T-helper 1 cell (primary cell): ENCODE measurements at regions not wholly inside any gene's neighbourhood (a gene's known extent, or its start where the extent isn't known, plus 50 kb on each side); places are given as distances from the start of the nearest gene placed in this dataset.

Experiments used
- DNase-seq, 5 donors: peaks; one replicate each; pipeline ENCODE4 v3.0.0-alpha.2; 2012 to 2020

DNA sequence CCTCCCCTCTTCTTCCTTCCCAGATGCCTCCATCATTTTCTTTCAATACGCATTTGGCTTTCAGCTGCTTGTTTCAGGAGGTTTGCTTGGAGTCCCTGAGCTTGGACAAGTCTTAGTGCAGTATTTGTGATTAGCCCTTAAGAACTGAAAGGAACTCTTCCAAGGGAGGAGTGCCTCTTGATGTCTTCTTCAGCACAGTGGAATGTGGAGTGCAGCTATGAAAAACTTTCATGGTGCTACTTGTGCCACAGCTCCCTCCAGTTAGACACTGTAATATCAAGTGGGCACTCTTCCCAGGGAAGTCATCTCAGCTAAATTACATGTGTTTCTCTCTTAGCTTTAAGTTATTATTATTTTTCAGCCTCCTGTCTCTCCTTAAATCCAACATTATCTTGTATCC, 173.1 kb downstream of the NECTIN3 start:
- DNase-seq: no peak

DNA sequence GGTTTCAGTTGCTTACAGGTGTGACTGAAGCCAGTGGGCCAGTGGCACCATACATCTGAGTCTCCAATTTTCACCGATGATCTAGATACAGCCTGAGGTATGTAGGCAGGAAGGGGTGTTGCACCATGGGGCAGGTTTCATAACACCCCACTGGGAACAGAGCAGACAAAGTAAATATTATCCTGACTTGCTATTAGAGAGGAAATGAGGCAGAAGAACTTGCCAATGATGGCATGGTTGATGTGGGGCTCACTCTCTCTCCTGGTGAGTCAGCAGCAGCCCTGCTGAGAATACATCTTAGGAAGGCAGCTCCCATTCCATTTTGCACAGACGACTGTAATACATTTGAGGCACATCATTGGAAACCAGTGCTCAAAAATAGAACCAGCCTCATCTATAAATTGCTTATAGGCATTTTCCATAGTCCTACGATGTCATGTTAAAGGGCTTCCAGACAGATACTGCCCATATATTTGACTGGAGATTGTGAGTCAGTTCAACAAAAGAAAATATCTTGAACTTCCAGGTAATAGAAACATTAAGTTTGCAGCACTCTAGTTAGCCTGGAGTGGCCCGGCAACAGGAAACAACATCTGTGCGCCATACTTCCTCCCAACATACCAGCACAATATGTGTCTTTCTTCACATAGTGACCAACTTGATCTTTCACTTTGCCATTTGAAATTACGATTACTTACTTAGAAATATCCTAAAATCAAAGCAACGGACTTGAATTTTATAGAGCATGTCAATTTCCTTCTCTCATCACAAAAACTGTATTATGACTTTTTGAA, 175.5 kb downstream of the NECTIN3 start:
- DNase-seq: no peak

DNA sequence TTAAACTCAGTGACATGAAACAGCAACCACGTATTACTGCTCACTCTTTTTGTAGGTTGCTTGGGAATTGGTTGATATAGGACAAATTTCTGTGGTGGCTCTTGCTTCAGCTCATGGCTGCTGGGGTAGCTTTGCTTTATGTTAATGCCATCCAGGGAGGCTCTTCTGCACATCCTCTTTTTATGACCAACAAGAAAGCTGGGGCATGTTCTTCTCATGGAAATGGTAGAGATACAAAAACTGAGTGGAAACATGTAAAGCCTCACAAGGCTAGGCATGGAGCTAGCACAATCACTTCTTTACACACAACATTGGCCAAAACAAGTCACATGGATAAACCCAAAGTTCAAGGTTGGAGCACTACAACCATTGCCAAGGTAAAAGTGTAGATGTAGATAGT, 176.8 kb downstream of the NECTIN3 start:
- DNase-seq: no peak

DNA sequence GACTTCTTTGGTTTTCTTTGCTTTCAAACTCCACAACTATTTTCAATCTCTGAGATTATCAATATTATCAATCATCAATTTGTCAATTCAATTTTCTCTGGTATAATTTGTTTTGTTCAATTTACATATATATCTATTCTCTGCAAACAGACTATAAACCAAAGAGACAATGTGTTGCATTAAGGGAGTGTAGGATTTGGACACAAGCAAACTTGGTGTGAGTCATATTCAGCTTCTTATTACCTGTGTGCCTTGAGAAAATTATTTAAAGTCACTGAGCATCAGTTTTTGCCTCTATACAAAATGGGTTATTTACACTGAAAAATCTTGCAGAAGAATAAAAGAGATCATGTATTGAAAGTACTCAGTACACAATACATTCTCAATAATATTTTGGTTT, 177.8 kb downstream of the NECTIN3 start:
- DNase-seq: no peak

DNA sequence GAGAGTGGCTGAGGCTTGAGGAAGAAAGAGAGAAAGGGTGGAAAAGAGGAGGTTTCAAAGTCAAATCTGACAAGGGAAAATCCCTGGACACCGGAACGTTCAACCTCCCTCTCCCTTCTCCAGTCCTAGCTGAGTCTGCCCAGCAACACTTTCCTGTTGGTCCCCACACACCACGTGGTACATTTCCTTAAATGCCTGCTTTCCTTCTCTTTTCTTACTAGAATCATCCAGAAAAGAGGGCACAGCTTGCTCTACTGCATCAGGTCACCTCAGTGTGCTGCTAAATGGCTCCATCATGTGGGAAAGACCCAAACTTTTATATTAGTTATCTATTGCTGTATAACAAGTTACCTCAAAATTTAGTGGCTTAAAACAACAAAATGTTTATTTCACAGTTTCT, 181.2 kb downstream of the NECTIN3 start:
- no peak for DNase-seq

DNA sequence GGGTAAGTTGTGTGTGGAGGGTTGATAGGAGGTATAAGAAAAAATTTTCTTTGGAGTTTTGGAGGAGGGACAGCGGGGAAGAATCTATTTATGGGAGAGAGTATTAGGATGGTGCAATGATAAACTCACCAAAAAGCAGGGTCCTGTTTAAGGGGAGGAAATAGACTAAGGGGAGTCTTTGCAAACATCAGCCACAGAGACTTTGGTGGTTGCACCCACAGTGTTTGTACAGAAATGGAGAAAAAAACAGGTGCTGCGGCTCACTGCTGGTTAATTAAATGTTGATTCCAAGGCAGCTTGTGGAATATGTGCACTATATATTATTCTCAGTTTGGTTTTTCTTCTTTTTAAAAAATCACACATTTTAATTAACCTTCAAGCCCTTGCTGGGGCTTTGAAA, 182.1 kb downstream of the NECTIN3 start:
- DNase-seq: no peak

DNA sequence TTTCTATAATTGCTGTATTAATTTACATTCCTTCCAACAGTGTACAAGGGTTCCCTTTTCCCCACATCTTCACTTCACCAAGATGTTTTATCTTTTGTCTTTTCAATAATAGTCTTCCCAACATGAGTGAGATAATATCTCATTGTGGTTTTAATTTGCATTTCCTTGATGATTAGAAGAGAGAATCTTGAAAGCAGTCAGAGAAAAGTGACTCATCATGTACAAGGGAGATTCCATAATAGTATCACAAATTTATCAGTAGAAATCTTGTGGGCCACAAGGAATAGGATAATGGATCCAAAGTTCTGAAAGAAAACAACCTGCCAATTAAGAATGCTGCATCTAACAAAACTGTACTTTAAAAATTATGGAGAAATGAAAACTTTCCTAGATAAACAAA, 189.3 kb downstream of the NECTIN3 start:
- peak in 1 of 5 donors; percentile 48 for DNase-seq

DNA sequence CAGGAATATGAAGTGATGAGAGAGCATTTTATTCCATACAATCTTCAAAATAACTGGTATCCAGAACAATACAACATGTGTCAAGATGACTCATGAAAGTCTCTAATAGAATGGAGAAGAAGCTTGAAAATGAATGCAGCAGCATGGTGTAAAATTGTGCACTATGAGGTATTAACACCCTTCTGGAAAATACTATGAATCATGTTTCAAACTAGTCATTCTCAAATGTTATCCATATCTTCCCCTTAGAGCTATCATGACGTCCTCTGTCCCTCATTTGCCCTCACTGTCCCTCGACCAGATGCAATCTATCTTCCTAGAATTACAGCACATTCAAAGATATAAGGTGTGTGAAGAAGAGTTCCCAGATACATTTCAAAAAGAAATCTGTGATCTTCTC, 198.2 kb downstream of the NECTIN3 start:
- DNase-seq: no peak

DNA sequence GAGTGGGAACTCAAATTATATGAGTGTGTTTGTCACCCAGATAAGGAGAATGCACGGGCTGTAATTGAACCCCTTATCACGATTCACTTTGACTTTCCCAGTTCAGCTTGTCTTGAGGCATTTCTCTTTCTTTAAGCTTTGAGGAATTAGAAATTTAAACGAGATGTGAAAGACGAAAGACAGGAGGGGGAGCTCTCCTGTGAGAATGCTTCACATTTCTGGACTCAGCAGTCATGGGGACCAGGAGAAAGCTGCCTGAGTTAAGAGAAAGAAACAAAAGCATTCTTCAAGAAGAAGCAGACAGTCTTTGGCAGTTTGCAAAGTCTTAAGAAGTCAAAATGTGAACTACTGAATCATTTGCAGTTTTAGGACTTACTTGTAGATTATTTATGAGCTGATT, 205.6 kb downstream of the NECTIN3 start:
- DNase-seq: no peak

DNA sequence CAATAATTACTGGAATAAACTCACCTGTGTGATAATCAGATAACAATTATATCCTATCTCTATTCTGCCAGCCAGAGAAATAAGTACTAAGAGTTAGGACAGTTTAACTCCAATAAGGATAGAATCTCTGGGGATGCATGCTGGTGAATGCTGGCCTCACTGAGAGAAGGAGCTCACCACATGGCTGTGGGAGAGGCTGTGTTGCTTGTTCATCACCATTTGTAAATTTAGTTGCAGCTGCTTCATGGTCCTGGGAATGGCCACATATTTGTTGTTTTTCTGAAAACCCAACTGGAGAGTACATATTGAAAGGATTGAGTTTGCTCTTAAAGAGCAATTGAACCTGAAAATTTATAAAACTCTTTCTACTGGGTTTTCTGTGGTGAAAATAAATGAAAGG, 207.3 kb downstream of the NECTIN3 start:
- DNase-seq: no peak

DNA sequence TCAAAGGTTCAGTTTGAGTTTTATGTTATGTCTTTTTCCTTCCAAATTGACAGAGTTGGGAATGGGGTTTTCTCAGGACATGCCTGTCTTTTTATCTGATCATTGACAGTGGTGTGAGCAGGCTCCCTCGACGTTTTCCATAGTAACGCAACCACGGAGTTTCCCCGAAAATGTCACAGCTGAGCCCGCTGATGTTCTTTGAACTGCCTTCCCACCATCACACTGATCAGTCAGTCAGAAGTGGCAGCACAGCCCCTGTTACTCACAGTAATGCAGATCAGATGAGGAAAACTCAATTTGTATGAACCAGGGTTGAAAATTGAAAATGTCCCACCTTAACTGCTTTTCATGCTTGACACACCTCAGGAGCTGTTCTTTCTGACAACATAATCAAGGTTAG, 210.4 kb downstream of the NECTIN3 start:
- DNase-seq: no peak

DNA sequence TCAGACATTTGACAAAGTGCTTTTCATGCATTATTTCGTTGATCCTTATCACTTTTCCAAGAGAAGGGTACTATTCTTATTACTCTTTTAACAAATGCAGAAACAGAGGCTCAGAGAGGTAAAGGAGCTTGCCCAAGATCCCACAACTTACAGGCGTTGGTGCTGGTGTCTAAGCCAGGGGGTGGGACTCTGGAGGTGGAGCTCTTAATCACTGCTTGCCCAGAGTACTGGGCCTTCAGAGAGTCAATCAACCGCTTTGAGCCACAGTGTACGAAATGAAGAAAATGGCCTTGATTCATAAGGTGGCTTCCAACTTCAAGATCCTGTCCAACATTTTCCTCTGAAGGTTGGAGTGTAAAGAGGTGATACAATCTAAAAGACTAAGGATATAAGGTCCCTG, 211.5 kb downstream of the NECTIN3 start:
- DNase-seq: no peak

DNA sequence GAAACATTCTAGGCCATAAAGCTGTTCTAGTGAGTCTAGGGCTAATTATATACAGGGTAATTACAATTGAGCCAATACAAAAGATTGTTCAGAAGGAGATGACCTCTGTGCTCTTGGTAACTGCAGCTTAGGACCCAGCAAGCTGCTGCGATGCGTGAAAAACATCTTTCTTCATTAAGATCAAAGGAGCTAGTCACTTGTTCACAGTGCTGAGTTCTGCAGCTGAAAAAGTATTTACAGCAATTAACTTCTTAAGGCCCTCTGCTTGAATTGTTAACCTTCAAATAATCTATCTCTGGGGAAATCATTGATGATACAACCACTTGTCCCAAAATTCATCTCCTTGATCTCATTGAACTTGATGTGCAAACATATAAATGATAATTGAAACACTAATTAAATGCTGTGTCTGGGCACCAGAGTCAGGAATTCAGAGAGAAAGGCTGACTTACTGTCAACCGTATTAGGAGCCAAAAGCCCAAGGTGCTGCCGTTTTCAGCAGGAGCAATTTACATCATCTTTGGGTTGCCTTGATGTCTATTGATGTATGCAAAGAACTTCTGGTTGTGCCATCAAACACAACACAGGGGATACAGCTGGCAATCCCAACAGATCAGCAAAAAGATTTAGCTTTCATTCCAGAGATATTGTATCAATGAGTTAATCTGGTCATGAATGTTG, 213.0 kb downstream of the NECTIN3 start:
- no peak for DNase-seq

DNA sequence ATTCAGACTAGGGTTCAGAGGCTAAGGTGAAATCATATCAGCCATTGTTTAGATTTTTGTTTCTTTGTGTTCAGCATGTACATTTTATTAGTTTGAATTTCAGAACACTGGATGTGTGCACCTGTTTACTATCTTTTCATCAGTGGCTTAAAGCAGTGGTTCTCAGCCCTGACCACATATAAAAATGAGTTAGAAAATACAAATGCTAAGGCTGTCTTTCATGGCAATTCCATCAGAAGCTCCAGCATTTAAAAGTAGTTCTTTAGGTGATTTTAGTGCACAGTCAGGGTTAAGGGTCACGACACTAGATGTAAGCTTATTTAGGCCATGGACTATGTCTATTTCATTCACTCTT, 213.5 kb downstream of the NECTIN3 start:
- no peak for DNase-seq

DNA sequence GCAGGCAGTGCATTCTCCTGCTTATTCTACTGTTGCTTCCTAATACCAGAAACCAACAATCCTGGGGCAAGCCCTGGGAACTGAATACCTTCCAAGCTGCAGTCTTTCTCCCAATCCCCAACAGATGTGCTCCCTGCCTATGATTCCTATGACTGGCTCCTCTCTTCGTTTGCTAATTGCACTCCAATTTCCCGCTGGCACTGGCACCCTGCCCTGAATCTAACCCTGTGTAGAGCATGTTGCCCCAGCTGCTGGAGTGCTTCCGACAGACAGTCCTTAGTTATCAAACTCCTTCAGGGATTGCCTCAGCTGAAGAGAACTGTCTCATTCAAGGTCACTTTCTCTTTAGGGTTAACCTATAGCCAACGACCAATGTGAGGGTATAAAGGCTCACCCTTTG, 214.1 kb downstream of the NECTIN3 start:
- DNase-seq: no peak

DNA sequence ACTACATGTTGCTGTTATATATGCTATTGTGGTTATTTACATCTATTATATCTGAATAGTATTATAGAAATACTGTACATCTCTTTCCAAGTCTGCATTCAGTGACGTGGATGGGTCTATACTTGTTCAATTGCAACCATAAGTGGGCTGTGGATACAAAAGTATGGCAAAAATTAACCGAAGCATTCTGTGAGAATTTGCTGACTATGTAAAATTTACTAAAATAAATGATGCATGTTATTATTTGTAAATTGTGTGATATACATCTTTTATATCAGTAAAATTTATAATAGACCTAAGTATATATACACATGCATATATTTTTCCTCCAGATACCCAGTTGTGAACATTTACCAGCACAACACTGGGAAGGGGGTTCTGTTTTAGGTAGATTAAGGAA, 215.1 kb downstream of the NECTIN3 start:
- DNase-seq: no peak

DNA sequence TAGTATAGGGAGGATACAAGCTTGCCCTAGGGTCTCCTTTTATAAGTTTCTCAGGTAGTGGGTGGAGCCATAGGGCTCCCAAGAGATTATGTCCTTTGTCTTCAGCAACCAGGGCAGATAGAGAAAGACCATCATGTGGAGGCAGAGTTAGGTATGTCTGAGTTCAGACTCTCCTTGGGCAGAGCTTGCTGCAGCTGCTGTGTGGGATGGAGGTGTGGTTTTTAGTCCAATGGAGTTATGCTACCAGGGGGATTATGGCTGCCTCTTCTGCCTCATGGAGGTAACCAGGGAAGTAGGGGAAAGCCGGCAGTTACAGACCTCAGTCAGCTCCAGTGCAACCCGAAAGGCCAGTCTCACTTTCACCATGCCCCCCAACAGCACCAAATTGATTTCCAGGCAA, 220.5 kb downstream of the NECTIN3 start:
- no peak for DNase-seq

DNA sequence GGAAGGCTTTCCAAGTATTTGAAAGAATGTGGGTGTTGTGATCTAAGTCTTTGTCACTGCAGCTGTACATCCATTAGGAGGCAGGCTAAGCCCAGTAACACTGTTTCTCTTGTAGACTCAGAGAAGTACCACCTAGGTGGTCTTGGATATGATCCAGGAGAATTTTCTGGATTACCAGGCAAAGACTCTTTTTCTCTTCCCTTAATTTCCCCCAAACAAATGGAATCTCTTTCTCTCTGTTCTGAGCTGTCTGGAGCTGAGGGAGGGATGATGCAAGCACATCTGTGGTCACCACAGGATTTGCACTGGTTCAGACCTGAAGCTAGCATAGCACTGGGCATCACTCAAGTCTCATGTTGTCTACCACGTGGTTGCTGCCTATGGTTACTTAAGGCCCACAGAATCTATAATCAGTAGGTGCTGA, 227.6 kb downstream of the NECTIN3 start:
- no peak for DNase-seq

DNA sequence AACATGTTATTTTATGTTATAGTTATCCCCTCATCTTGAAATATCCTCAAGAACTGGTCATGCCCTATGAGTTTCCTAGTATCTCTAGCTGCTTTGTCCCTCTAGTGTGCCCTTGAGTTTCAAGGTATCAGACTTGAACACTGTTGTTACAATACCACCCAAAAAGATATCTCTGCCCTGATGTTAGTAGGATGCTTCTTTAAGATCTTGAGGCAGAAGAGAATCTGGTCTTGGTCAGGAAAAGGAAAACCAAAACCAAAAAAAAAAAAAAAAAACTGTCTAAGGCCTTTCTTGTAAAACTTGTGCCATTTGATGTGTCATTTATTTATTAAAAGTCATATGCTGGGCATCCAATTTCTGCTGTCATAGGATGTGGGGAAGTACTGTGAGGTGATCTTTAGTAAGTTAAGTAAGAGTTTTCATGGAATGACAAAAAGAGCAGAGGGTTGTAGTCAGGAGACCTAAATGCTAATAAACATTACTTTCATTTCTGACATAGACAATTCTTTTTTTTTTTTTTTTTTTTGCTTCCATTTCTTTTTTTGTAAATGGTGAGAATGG, 229.7 kb downstream of the NECTIN3 start:
- peak in 1 of 5 donors; percentile 24 for DNase-seq

DNA sequence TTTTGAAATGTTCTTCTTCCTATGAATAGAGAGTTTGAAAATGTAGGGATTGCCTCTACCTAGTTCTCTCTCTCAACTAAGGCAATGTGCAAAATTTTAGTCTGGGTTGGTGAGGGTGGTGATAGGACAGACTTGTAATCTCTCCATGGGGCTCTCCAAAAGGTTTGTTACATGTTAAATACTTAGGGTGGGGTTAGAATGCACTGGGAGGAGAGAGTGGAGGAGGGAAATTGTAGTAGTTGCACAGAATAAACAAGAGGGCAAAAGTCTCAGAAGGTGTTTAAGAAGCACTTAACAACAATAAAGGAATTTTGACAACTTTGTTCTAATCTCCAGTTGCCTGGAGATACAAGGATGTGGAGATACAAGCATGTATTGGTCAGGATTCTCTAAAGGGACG, 230.4 kb downstream of the NECTIN3 start:
- no peak for DNase-seq

DNA sequence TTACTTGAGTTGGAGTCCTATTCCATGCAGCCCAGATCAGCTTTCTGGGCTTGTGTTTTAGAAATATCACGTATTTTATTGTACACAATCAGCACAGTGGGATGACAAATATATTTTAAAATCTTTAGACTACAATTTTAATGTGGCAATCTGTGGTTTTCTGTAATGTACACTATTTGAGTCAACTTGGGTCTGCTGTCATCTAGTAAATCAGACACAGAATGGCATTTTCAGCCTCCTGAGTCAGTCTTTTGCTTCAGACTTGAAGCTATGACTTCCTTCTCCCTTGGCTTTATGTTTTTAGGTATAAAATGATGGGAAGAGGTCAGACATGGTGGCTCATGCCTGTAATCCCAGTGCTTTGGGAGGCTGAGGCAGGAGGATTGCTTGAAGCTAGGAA, 232.1 kb downstream of the NECTIN3 start:
- no peak for DNase-seq

DNA sequence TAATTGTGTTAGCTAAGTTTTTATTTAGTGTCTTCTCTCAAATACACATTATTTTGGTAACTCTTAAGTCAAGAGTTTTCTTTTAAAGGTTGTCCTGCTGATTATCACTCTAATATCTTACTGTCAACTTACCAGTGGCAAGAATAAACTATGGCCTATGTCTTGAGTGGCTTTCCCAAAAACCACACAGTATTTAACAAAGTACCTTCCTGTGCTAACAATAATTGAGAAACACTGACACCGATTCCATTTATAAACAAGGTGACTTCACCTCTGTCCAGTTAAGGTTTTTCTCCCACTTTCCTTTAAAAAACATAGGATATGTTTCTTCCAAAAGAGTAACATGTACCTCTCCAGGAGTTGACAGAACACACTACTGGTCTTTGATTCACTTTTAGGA, 234.3 kb upstream of the CD96 start:
- DNase-seq: no peak

DNA sequence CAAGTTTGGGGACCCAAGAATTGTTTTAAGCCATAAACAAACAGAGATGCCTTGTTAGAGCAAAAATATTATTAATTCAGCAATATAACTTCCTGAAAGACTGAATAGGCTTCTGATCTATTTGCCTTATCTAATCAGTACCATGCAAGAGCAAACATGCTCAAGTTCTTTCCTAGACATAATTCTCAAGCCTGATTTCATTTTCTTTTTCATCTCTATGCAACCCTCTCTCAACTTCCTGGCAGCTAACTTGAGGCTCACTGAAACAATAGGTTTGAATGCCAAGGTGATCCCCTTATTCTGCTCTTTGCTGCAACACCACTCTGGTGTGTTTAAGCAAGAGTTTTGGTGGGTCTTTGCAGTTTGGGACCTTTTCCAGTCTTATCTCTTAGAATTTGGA, 230.9 kb upstream of the CD96 start:
- peak in 1 of 5 donors; percentile 60 for DNase-seq

DNA sequence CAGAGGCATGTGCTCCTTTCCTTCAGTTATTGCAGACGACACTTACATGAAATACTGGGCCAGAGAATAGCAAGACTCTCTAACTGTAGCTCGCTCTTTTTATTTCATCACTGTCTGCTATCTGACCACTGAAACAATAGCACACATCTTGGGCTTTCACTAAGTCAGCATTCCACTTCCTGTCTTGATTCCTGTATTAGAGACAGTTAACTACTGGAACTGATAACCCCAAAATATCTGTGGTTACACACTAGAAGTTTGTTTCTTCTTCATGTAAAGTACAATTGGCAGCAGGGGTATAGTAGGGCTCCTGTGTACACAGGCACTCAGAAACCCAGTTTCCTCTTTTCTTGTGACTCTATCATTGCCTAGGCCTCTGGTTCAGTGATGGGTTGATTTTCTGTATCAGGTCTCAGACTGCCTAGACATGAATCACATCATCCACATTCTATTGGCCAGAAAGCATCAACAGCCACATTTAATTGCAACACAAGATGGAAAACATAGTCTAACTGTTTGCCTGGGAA, 230.2 kb upstream of the CD96 start:
- peak in 1 of 5 donors; percentile 86 for DNase-seq
